Astrocyte (in vitro differentiated cells and primary cell): ENCODE measurements at regions not wholly inside any gene's neighbourhood (a gene's known extent, or its start where the extent isn't known, plus 50 kb on each side); places are given as distances from the start of the nearest gene placed in this dataset.

Source experiments
- CTCF ChIP-seq: IDR thresholded peaks from 2 replicates; pipeline ENCODE4 v1.5.1; 2011; ENCODE audit warnings: low read depth, mild to moderate bottlenecking, inconsistent platforms, low read length, moderate library complexity; ENCODE audit not compliant: insufficient read depth
- EZH2 ChIP-seq: IDR thresholded peaks from 2 replicates; pipeline ENCODE4 v1.6.1; 2012; ENCODE audit warnings: mild to moderate bottlenecking, low read length, inconsistent platforms; ENCODE audit not compliant: insufficient read depth

- TF ChIP-seq CTCF (no peak), EZH2 (no peak)
These were observed 56.1 kb upstream of the SLC35B4 start for GRCh38 chr7:134372858-134373257.
